Gastrocnemius medialis (tissue), 4 donors: ENCODE measurements at regions not wholly inside any gene's neighbourhood (a gene's known extent, or its start where the extent isn't known, plus 50 kb on each side); places are given as distances from the start of the nearest gene placed in this dataset.

Experiments used
- CTCF ChIP-seq, 5 experiments: fragments of 450-650 bp in 3 of 5; fragments of 200-600 bp in 2 of 5; sonication (generic) in 2 of 5; IDR thresholded peaks in 4 of 5; conservative IDR thresholded peaks in 1 of 5; 1 replicate in 4 of 5; 2 replicates in 1 of 5; pipeline ENCODE4 v1.5.1; 2016 to 2019; ENCODE audit warnings: antibody characterized with exemption in 5 of 5, mild to moderate bottlenecking in 3 of 5, moderate library complexity in 3 of 5
- POLR2A ChIP-seq, 2 donors: fragments of 450-650 bp; IDR thresholded peaks; one replicate each; pipeline ENCODE4 v1.6.1; 2017; ENCODE audit warnings: antibody characterized with exemption in 2 of 2, mild to moderate bottlenecking in 2 of 2, moderate library complexity in 2 of 2

GRCh38 chr2:121140734-121141133 is 144.3 kb downstream of the TFCP2L1 start:
- TF ChIP-seq CTCF (IDR thresholded peaks at IDR 0.05 in 4 of 5, conservative IDR thresholded peaks at IDR 0.05 in 1 of 5) (no peak), POLR2A (IDR thresholded peaks at IDR 0.05) (no peak)
